GM21723 (cell line): ENCODE measurements at regions not wholly inside any gene's neighbourhood (a gene's known extent, or its start where the extent isn't known, plus 50 kb on each side); places are given as distances from the start of the nearest gene placed in this dataset.

Experiments used
- ATAC-seq: cut with Tn5 transposase; IDR thresholded peaks from one replicate; pipeline ENCODE4 v1.9.1; 2021; ENCODE audit warnings: mild to moderate bottlenecking, moderate library complexity; ENCODE audit not compliant: unreplicated experiment

GRCh38 chr18:25658476-25658875, 306.5 kb upstream of the ZNF521 start:
- no peak for ATAC-seq

GRCh38 chr18:25651553-25651952, 299.6 kb upstream of the ZNF521 start:
- no peak for ATAC-seq

GRCh38 chr18:25650201-25650941, 298.4 kb upstream of the ZNF521 start:
- ATAC-seq = no peak

GRCh38 chr18:25648716-25649260, 296.8 kb upstream of the ZNF521 start:
- no peak for ATAC-seq

- ATAC-seq = no peak
These were observed 295.4 kb upstream of the ZNF521 start for GRCh38 chr18:25647404-25647803.

GRCh38 chr18:25646971-25647370, 295.0 kb upstream of the ZNF521 start:
- no peak for ATAC-seq

GRCh38 chr18:25639596-25639995, 287.6 kb upstream of the ZNF521 start:
- no peak for ATAC-seq

GRCh38 chr18:25633563-25633962, 281.6 kb upstream of the ZNF521 start:
- ATAC-seq = no peak

- no peak for ATAC-seq
These were observed 278.7 kb upstream of the ZNF521 start for GRCh38 chr18:25630682-25631081.

- ATAC-seq = no peak
These were observed 269.7 kb upstream of the ZNF521 start for GRCh38 chr18:25621682-25622081.

GRCh38 chr18:25621144-25621543, 269.2 kb upstream of the ZNF521 start:
- no peak for ATAC-seq

- no peak for ATAC-seq
These were observed 262.2 kb upstream of the ZNF521 start for GRCh38 chr18:25614168-25614567.

- no peak for ATAC-seq
These were observed 260.5 kb upstream of the ZNF521 start for GRCh38 chr18:25612466-25612865.

GRCh38 chr18:25608091-25608490, 256.1 kb upstream of the ZNF521 start:
- no peak for ATAC-seq

- no peak for ATAC-seq
These were observed 253.1 kb upstream of the ZNF521 start for GRCh38 chr18:25604894-25605597.

- no peak for ATAC-seq
These were observed 252.4 kb upstream of the ZNF521 start for GRCh38 chr18:25604196-25604893.

GRCh38 chr18:25599443-25599842, 247.5 kb upstream of the ZNF521 start:
- ATAC-seq = no peak

GRCh38 chr18:25597476-25597875, 245.5 kb upstream of the ZNF521 start:
- ATAC-seq = no peak

- ATAC-seq = no peak
These were observed 243.5 kb upstream of the ZNF521 start for GRCh38 chr18:25595274-25596060.

GRCh38 chr18:25594351-25594750, 242.4 kb upstream of the ZNF521 start:
- no peak for ATAC-seq
